ENCODE measurements at regions not wholly inside any gene's neighbourhood (a gene's known extent, or its start where the extent isn't known, plus 50 kb on each side); places are given as distances from the start of the nearest gene placed in this dataset.

- H3K9me3 ChIP-seq (ENCODE audit: control insufficient read depth in 2 of 2, low read length in 2 of 2): no peaks in the 10 kb centered on the region
- DNase-seq: no peak
- Mint-ChIP-seq H3K4me3 (no peak overlapping the region), H3K27me3 (peaks cover 5% of the 10 kb centered on the region), H3K27ac (no peak overlapping the region), H3K36me3 (no peaks in the 10 kb centered on the region), H3K4me1 (no peaks in the 10 kb centered on the region), H3K9me3 (no peaks in the 10 kb centered on the region)
- H3K4me3 ChIP-seq (ENCODE audit: low read depth, low read length): no peak overlapping the region
- H3K4me1 ChIP-seq (ENCODE audit: control insufficient read depth, insufficient read depth, low read length, poor library complexity, severe bottlenecking): no peaks in the 10 kb centered on the region
- no peaks in the 10 kb centered on the region for H3K27me3 ChIP-seq (ENCODE audit: control insufficient read depth, insufficient read depth, low read length)
- no peak for ATAC-seq (ENCODE audit: low read depth in 2 of 2)
- no peaks in the 10 kb centered on the region for H3K36me3 ChIP-seq (ENCODE audit: control insufficient read depth, insufficient read depth, low read length)
- H3K27ac ChIP-seq (ENCODE audit: insufficient read depth, low read length, poor library complexity, severe bottlenecking): no peak overlapping the region
Observed at GRCh38 chr6:145274083-145274482, 461.2 kb downstream of the EPM2A start.

- no peak overlapping the region for H3K4me3 ChIP-seq (ENCODE audit: low read depth, low read length)
- Mint-ChIP-seq H3K27ac (no peak overlapping the region), H3K9me3 (peaks cover 0 to 1% (median 0%) of the 10 kb centered on the region in 7 donors), H3K27me3 (peaks cover 5% of the 10 kb centered on the region), H3K4me3 (no peak overlapping the region), H3K36me3 (no peaks in the 10 kb centered on the region), H3K4me1 (no peaks in the 10 kb centered on the region)
- H3K4me1 ChIP-seq (ENCODE audit: control insufficient read depth, insufficient read depth, low read length, poor library complexity, severe bottlenecking): no peaks in the 10 kb centered on the region
- H3K27ac ChIP-seq (ENCODE audit: insufficient read depth, low read length, poor library complexity, severe bottlenecking): no peak overlapping the region
- ATAC-seq (ENCODE audit: low read depth in 2 of 2) (no peak), DNase-seq (no peak)
- H3K27me3 ChIP-seq (ENCODE audit: control insufficient read depth, insufficient read depth, low read length): no peaks in the 10 kb centered on the region
- no peaks in the 10 kb centered on the region for H3K36me3 ChIP-seq (ENCODE audit: control insufficient read depth, insufficient read depth, low read length)
- no peaks in the 10 kb centered on the region for H3K9me3 ChIP-seq (ENCODE audit: control insufficient read depth in 2 of 2, low read length in 2 of 2)
Observed at GRCh38 chr6:145275019-145275418, 460.3 kb downstream of the EPM2A start.

- no peaks in the 10 kb centered on the region for H3K9me3 ChIP-seq (ENCODE audit: control insufficient read depth in 2 of 2, low read length in 2 of 2)
- H3K36me3 ChIP-seq (ENCODE audit: control insufficient read depth, insufficient read depth, low read length): no peaks in the 10 kb centered on the region
- Mint-ChIP-seq H3K9me3 (peaks cover 0 to 1% (median 0%) of the 10 kb centered on the region in 7 donors), H3K27ac (no peak overlapping the region), H3K27me3 (peaks cover 5% of the 10 kb centered on the region), H3K4me3 (no peak overlapping the region), H3K36me3 (no peaks in the 10 kb centered on the region), H3K4me1 (no peaks in the 10 kb centered on the region)
- ATAC-seq (ENCODE audit: low read depth in 2 of 2) (no peak), DNase-seq (no peak)
- H3K27ac ChIP-seq (ENCODE audit: insufficient read depth, low read length, poor library complexity, severe bottlenecking): no peak overlapping the region
- no peaks in the 10 kb centered on the region for H3K4me1 ChIP-seq (ENCODE audit: control insufficient read depth, insufficient read depth, low read length, poor library complexity, severe bottlenecking)
- no peak overlapping the region for H3K4me3 ChIP-seq (ENCODE audit: low read depth, low read length)
- no peaks in the 10 kb centered on the region for H3K27me3 ChIP-seq (ENCODE audit: control insufficient read depth, insufficient read depth, low read length)
Observed at GRCh38 chr6:145275787-145276186, 459.5 kb downstream of the EPM2A start.

GRCh38 chr6:145276756-145277155 lies 458.6 kb downstream of the EPM2A start:
- H3K27ac Mint-ChIP-seq: no peak overlapping the region
- Histone ChIP-seq H3K27me3 (ENCODE audit: control insufficient read depth, insufficient read depth, low read length) (no peaks in the 10 kb centered on the region), H3K36me3 (ENCODE audit: control insufficient read depth, insufficient read depth, low read length) (no peaks in the 10 kb centered on the region), H3K27ac (ENCODE audit: insufficient read depth, low read length, poor library complexity, severe bottlenecking) (no peak overlapping the region), H3K9me3 (ENCODE audit: control insufficient read depth in 2 of 2, low read length in 2 of 2) (no peaks in the 10 kb centered on the region), H3K4me1 (ENCODE audit: control insufficient read depth, insufficient read depth, low read length, poor library complexity, severe bottlenecking) (no peaks in the 10 kb centered on the region), H3K4me3 (ENCODE audit: low read depth, low read length) (no peak overlapping the region)
- H3K4me3 Mint-ChIP-seq: no peak overlapping the region
- H3K27me3 Mint-ChIP-seq: peaks cover 5% of the 10 kb centered on the region
- peaks cover 0 to 1% (median 0%) of the 10 kb centered on the region in 7 donors for H3K9me3 Mint-ChIP-seq
- no peak for ATAC-seq (ENCODE audit: low read depth in 2 of 2)
- no peaks in the 10 kb centered on the region for H3K36me3 Mint-ChIP-seq
- no peak for DNase-seq
- H3K4me1 Mint-ChIP-seq: no peaks in the 10 kb centered on the region

GRCh38 chr6:145277358-145278086 lies 457.8 kb downstream of the EPM2A start:
- H3K4me3 ChIP-seq (ENCODE audit: low read depth, low read length): no peak overlapping the region
- no peaks in the 10 kb centered on the region for H3K9me3 ChIP-seq (ENCODE audit: control insufficient read depth in 2 of 2, low read length in 2 of 2)
- H3K27ac ChIP-seq (ENCODE audit: insufficient read depth, low read length, poor library complexity, severe bottlenecking): no peak overlapping the region
- H3K27me3 ChIP-seq (ENCODE audit: control insufficient read depth, insufficient read depth, low read length): no peaks in the 10 kb centered on the region
- no peak for ATAC-seq (ENCODE audit: low read depth in 2 of 2)
- H3K27ac Mint-ChIP-seq: no peak overlapping the region
- H3K9me3 Mint-ChIP-seq: peaks cover 0 to 1% (median 0%) of the 10 kb centered on the region in 7 donors
- no peaks in the 10 kb centered on the region for H3K4me1 Mint-ChIP-seq
- no peak overlapping the region for H3K4me3 Mint-ChIP-seq
- H3K36me3 Mint-ChIP-seq: no peaks in the 10 kb centered on the region
- DNase-seq: no peak
- H3K4me1 ChIP-seq (ENCODE audit: control insufficient read depth, insufficient read depth, low read length, poor library complexity, severe bottlenecking): no peaks in the 10 kb centered on the region
- H3K36me3 ChIP-seq (ENCODE audit: control insufficient read depth, insufficient read depth, low read length): no peaks in the 10 kb centered on the region
- H3K27me3 Mint-ChIP-seq: peaks cover 5% of the 10 kb centered on the region

GRCh38 chr6:145278163-145278807 lies 457.0 kb downstream of the EPM2A start:
- Mint-ChIP-seq H3K27me3 (peaks cover 5% of the 10 kb centered on the region), H3K4me1 (no peaks in the 10 kb centered on the region), H3K27ac (no peak overlapping the region), H3K36me3 (no peaks in the 10 kb centered on the region), H3K9me3 (peaks cover 0 to 1% (median 0%) of the 10 kb centered on the region in 7 donors), H3K4me3 (no peak overlapping the region)
- Histone ChIP-seq H3K4me1 (ENCODE audit: control insufficient read depth, insufficient read depth, low read length, poor library complexity, severe bottlenecking) (no peaks in the 10 kb centered on the region), H3K27ac (ENCODE audit: insufficient read depth, low read length, poor library complexity, severe bottlenecking) (no peak overlapping the region), H3K36me3 (ENCODE audit: control insufficient read depth, insufficient read depth, low read length) (no peaks in the 10 kb centered on the region), H3K4me3 (ENCODE audit: low read depth, low read length) (no peak overlapping the region), H3K27me3 (ENCODE audit: control insufficient read depth, insufficient read depth, low read length) (no peaks in the 10 kb centered on the region), H3K9me3 (ENCODE audit: control insufficient read depth in 2 of 2, low read length in 2 of 2) (no peaks in the 10 kb centered on the region)
- ATAC-seq (ENCODE audit: low read depth in 2 of 2) (no peak), DNase-seq (no peak)

DNA sequence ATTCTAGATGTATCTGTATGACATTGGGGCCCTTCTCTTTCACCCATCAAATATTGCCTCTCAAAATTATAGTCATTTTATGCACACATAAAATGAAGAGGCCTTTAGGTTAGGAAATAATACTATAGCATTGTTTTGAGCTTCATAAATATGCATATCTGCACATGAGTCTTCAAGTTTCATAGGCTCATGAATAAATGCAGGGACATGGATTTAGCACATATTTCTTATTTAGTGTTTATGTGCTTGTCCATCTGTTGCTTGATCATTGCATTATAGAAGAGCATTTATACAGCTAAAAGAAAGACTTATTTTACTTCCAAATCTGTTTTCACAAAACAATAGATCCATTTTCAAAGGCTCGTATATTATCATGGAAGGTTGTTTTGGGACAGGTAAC lies 455.8 kb downstream of the EPM2A start:
- H3K27me3 ChIP-seq (ENCODE audit: control insufficient read depth, insufficient read depth, low read length): no peaks in the 10 kb centered on the region

GRCh38 chr6:145279993-145280392 lies 455.3 kb downstream of the EPM2A start:
- Mint-ChIP-seq H3K27me3 (no peaks in the 10 kb centered on the region), H3K4me3 (no peak overlapping the region), H3K9me3 (peaks cover 0 to 4% (median 0%) of the 10 kb centered on the region in 7 donors), H3K36me3 (no peaks in the 10 kb centered on the region), H3K27ac (no peak overlapping the region), H3K4me1 (no peaks in the 10 kb centered on the region)
- ATAC-seq (ENCODE audit: low read depth in 2 of 2) (no peak), DNase-seq (no peak)
- Histone ChIP-seq H3K27ac (ENCODE audit: insufficient read depth, low read length, poor library complexity, severe bottlenecking) (no peak overlapping the region), H3K27me3 (ENCODE audit: control insufficient read depth, insufficient read depth, low read length) (no peaks in the 10 kb centered on the region), H3K4me3 (ENCODE audit: low read depth, low read length) (no peak overlapping the region), H3K4me1 (ENCODE audit: control insufficient read depth, insufficient read depth, low read length, poor library complexity, severe bottlenecking) (no peaks in the 10 kb centered on the region), H3K36me3 (ENCODE audit: control insufficient read depth, insufficient read depth, low read length) (no peaks in the 10 kb centered on the region), H3K9me3 (ENCODE audit: control insufficient read depth in 2 of 2, low read length in 2 of 2) (no peaks in the 10 kb centered on the region)

More for the DNA sequence above, 455.8 kb downstream of the EPM2A start:
- H3K27me3 Mint-ChIP-seq: no peaks in the 10 kb centered on the region
- no peak for DNase-seq
- H3K36me3 Mint-ChIP-seq: no peaks in the 10 kb centered on the region
- no peak for ATAC-seq (ENCODE audit: low read depth in 2 of 2)
- H3K4me1 ChIP-seq (ENCODE audit: control insufficient read depth, insufficient read depth, low read length, poor library complexity, severe bottlenecking): no peaks in the 10 kb centered on the region
- H3K4me3 Mint-ChIP-seq: no peak overlapping the region
- H3K4me3 ChIP-seq (ENCODE audit: low read depth, low read length): no peak overlapping the region
- no peaks in the 10 kb centered on the region for H3K36me3 ChIP-seq (ENCODE audit: control insufficient read depth, insufficient read depth, low read length)
- H3K9me3 ChIP-seq (ENCODE audit: control insufficient read depth in 2 of 2, low read length in 2 of 2): no peaks in the 10 kb centered on the region
- H3K4me1 Mint-ChIP-seq: no peaks in the 10 kb centered on the region
- H3K9me3 Mint-ChIP-seq: peaks cover 0 to 4% (median 0%) of the 10 kb centered on the region in 7 donors
- no peak overlapping the region for H3K27ac Mint-ChIP-seq
- H3K27ac ChIP-seq (ENCODE audit: insufficient read depth, low read length, poor library complexity, severe bottlenecking): no peak overlapping the region
